ENCODE measurements at regions not wholly inside any gene's neighbourhood (a gene's known extent, or its start where the extent isn't known, plus 50 kb on each side); places are given as distances from the start of the nearest gene placed in this dataset.

GRCh38 chr12:59282999-59283398 lies 312.8 kb upstream of the SLC16A7 start:
- no peak for TF ChIP-seq EZH2 (IDR thresholded peaks at IDR 0.05; ENCODE audit: borderline replicate concordance, low read depth, low read length, poor library complexity, severe bottlenecking)
- TF ChIP-seq CTCF (conservative IDR thresholded peaks at IDR 0.05; ENCODE audit: low read depth, low read length) = no peak
